ENCODE measurements at regions not wholly inside any gene's neighbourhood (a gene's known extent, or its start where the extent isn't known, plus 50 kb on each side); places are given as distances from the start of the nearest gene placed in this dataset.

GRCh38 chr2:175793648-175794047 lies 208.4 kb downstream of the LNPK start:
- H2AFZ ChIP-seq (ENCODE audit: low read depth, low read length): no peak overlapping the region
- no peaks in the 10 kb centered on the region for H3K36me3 ChIP-seq (ENCODE audit: insufficient read depth, low read length)
- no peaks in the 10 kb centered on the region for H3K9me3 ChIP-seq (ENCODE audit: insufficient read depth, low read depth, low read length)
- H3K4me3 Mint-ChIP-seq (ENCODE audit: unreplicated experiment): no peak overlapping the region
- no peak overlapping the region for H3K9ac ChIP-seq (ENCODE audit: low read length)
- H3K4me2 ChIP-seq (ENCODE audit: low read length): no peak overlapping the region
- no peaks in the 10 kb centered on the region for H3K27me3 Mint-ChIP-seq (ENCODE audit: low read depth, unreplicated experiment)
- FAIRE-seq (no peak), DNase-seq (ENCODE audit: low read depth) (no peak)
- no peaks in the 10 kb centered on the region for H3K27me3 ChIP-seq (ENCODE audit: insufficient read depth, low read length)
- H3K27ac ChIP-seq (ENCODE audit: low read depth, low read length): no peak overlapping the region
- peaks cover 3% of the 10 kb centered on the region for H3K36me3 Mint-ChIP-seq (ENCODE audit: low read depth, unreplicated experiment)
- H4K20me1 ChIP-seq (ENCODE audit: insufficient read depth, low read length): no peaks in the 10 kb centered on the region
- no peak overlapping the region for H3K27ac Mint-ChIP-seq (ENCODE audit: unreplicated experiment)
- TF ChIP-seq, protein P1, sequence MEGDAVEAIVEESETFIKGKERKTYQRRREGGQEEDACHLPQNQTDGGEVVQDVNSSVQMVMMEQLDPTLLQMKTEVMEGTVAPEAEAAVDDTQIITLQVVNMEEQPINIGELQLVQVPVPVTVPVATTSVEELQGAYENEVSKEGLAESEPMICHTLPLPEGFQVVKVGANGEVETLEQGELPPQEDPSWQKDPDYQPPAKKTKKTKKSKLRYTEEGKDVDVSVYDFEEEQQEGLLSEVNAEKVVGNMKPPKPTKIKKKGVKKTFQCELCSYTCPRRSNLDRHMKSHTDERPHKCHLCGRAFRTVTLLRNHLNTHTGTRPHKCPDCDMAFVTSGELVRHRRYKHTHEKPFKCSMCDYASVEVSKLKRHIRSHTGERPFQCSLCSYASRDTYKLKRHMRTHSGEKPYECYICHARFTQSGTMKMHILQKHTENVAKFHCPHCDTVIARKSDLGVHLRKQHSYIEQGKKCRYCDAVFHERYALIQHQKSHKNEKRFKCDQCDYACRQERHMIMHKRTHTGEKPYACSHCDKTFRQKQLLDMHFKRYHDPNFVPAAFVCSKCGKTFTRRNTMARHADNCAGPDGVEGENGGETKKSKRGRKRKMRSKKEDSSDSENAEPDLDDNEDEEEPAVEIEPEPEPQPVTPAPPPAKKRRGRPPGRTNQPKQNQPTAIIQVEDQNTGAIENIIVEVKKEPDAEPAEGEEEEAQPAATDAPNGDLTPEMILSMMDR (IDR thresholded peaks at IDR 0.05; ENCODE audit: insufficient read depth, low read depth, low read length): no peak
- TF ChIP-seq EZH2 (IDR thresholded peaks at IDR 0.05; ENCODE audit: insufficient read depth, low read length): no peak
- H3K4me3 ChIP-seq (ENCODE audit: insufficient read depth, low read depth, low read length): no peak overlapping the region
- H3K4me1 ChIP-seq (ENCODE audit: insufficient read depth, low read length): no peaks in the 10 kb centered on the region
- peaks cover 21% of the 10 kb centered on the region for H3K9me3 Mint-ChIP-seq (ENCODE audit: unreplicated experiment)
- no peaks in the 10 kb centered on the region for H3K4me1 Mint-ChIP-seq (ENCODE audit: low read depth, unreplicated experiment)
- H3K79me2 ChIP-seq (ENCODE audit: insufficient read depth, low read length): no peaks in the 10 kb centered on the region

GRCh38 chr2:175792881-175793280 lies 209.2 kb downstream of the LNPK start:
- DNase-seq (ENCODE audit: low read depth) (no peak), FAIRE-seq (no peak)
- no peak overlapping the region for H3K4me3 Mint-ChIP-seq (ENCODE audit: unreplicated experiment)
- no peak overlapping the region for H3K4me3 ChIP-seq (ENCODE audit: insufficient read depth, low read depth, low read length)
- no peak overlapping the region for H3K27ac Mint-ChIP-seq (ENCODE audit: unreplicated experiment)
- no peaks in the 10 kb centered on the region for H3K4me1 ChIP-seq (ENCODE audit: insufficient read depth, low read length)
- no peaks in the 10 kb centered on the region for H3K27me3 Mint-ChIP-seq (ENCODE audit: low read depth, unreplicated experiment)
- no peaks in the 10 kb centered on the region for H4K20me1 ChIP-seq (ENCODE audit: insufficient read depth, low read length)
- H3K4me1 Mint-ChIP-seq (ENCODE audit: low read depth, unreplicated experiment): no peaks in the 10 kb centered on the region
- H3K36me3 Mint-ChIP-seq (ENCODE audit: low read depth, unreplicated experiment): peaks cover 3% of the 10 kb centered on the region
- no peaks in the 10 kb centered on the region for H3K36me3 ChIP-seq (ENCODE audit: insufficient read depth, low read length)
- H3K4me2 ChIP-seq (ENCODE audit: low read length): no peak overlapping the region
- no peak overlapping the region for H3K9ac ChIP-seq (ENCODE audit: low read length)
- H2AFZ ChIP-seq (ENCODE audit: low read depth, low read length): no peak overlapping the region
- no peak overlapping the region for H3K27ac ChIP-seq (ENCODE audit: low read depth, low read length)
- TF ChIP-seq, protein P1 (IDR thresholded peaks at IDR 0.05; ENCODE audit: insufficient read depth, low read depth, low read length): no peak
- no peak for TF ChIP-seq EZH2 (IDR thresholded peaks at IDR 0.05; ENCODE audit: insufficient read depth, low read length)
- H3K27me3 ChIP-seq (ENCODE audit: insufficient read depth, low read length): no peaks in the 10 kb centered on the region
- peaks cover 18% of the 10 kb centered on the region for H3K9me3 Mint-ChIP-seq (ENCODE audit: unreplicated experiment)
- no peaks in the 10 kb centered on the region for H3K9me3 ChIP-seq (ENCODE audit: insufficient read depth, low read depth, low read length)
- no peaks in the 10 kb centered on the region for H3K79me2 ChIP-seq (ENCODE audit: insufficient read depth, low read length)

DNA sequence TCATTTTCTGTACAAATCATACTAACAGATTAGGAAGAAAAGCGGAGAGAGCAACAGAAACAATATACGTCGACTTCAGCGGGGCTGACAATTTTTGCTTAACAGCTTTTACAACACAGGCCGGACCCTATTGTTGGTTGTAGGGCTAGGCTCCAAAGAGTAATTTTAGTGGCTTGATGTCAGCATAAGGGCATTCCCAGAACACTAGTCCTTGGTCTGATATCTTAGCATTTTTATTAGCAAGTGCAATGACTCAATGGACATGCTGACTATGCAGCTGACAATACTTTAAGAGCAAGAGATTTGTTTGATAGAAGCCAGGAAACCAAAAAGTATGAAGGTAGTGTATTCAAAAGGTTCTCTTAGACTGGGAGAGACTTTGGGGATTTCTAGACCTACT lies 209.9 kb downstream of the LNPK start:
- Histone ChIP-seq H3K4me3 (ENCODE audit: insufficient read depth, low read depth, low read length) (no peak overlapping the region), H3K4me1 (ENCODE audit: insufficient read depth, low read length) (no peaks in the 10 kb centered on the region), H3K79me2 (ENCODE audit: insufficient read depth, low read length) (no peaks in the 10 kb centered on the region), H4K20me1 (ENCODE audit: insufficient read depth, low read length) (no peaks in the 10 kb centered on the region), H3K9me3 (ENCODE audit: insufficient read depth, low read depth, low read length) (no peaks in the 10 kb centered on the region), H3K9ac (ENCODE audit: low read length) (no peak overlapping the region), H2AFZ (ENCODE audit: low read depth, low read length) (no peak overlapping the region), H3K4me2 (ENCODE audit: low read length) (no peak overlapping the region), H3K27me3 (ENCODE audit: insufficient read depth, low read length) (no peaks in the 10 kb centered on the region), H3K36me3 (ENCODE audit: insufficient read depth, low read length) (no peaks in the 10 kb centered on the region), H3K27ac (ENCODE audit: low read depth, low read length) (no peak overlapping the region)
- FAIRE-seq (no peak), DNase-seq (ENCODE audit: low read depth) (no peak)
- Mint-ChIP-seq H3K4me1 (ENCODE audit: low read depth, unreplicated experiment) (no peaks in the 10 kb centered on the region), H3K27me3 (ENCODE audit: low read depth, unreplicated experiment) (no peaks in the 10 kb centered on the region), H3K4me3 (ENCODE audit: unreplicated experiment) (no peak overlapping the region), H3K36me3 (ENCODE audit: low read depth, unreplicated experiment) (peaks cover 3% of the 10 kb centered on the region), H3K9me3 (ENCODE audit: unreplicated experiment) (peaks cover 18% of the 10 kb centered on the region), H3K27ac (ENCODE audit: unreplicated experiment) (no peak overlapping the region)
- TF ChIP-seq, protein P1 (IDR thresholded peaks at IDR 0.05; ENCODE audit: insufficient read depth, low read depth, low read length): no peak
- TF ChIP-seq EZH2 (IDR thresholded peaks at IDR 0.05; ENCODE audit: insufficient read depth, low read length): no peak
